IPS-15b (cell line): ENCODE measurements at regions not wholly inside any gene's neighbourhood (a gene's known extent, or its start where the extent isn't known, plus 50 kb on each side); places are given as distances from the start of the nearest gene placed in this dataset.
"Not testable (repeated sequence)": the region's sequence is repeated elsewhere in the genome, so short reads cannot be mapped to it uniquely, and the experiment has no call there.

Experiments
- H3K27me3 ChIP-seq: one replicate; pipeline ENCODE4 v1.6.1; 2013; ENCODE audit warnings: low read length; ENCODE audit not compliant: control insufficient read depth, insufficient read depth
- H3K36me3 ChIP-seq: one replicate; pipeline ENCODE4 v1.6.1; 2013; ENCODE audit warnings: low read length; ENCODE audit not compliant: control insufficient read depth, insufficient read depth
- H3K4me1 ChIP-seq: one replicate; pipeline ENCODE4 v1.6.1; 2013; ENCODE audit warnings: mild to moderate bottlenecking, low read length; ENCODE audit not compliant: control insufficient read depth, insufficient read depth
- H3K4me3 ChIP-seq: one replicate; pipeline ENCODE4 v1.5.1; 2013; ENCODE audit warnings: low read depth, low read length
- H3K9ac ChIP-seq: one replicate; pipeline ENCODE4 v1.6.1; 2013; ENCODE audit warnings: low read depth, mild to moderate bottlenecking, low read length
- H3K9me3 ChIP-seq: one replicate; pipeline ENCODE4 v1.6.1; 2013; ENCODE audit warnings: mild to moderate bottlenecking, low read length; ENCODE audit not compliant: control insufficient read depth, insufficient read depth

- no peaks in the 10 kb centered on the region for H3K27me3 ChIP-seq
- peaks cover 7% of the 10 kb centered on the region for H3K36me3 ChIP-seq
- H3K4me1 ChIP-seq, result no peaks in the 10 kb centered on the region
- no peak overlapping the region for H3K9ac ChIP-seq
- peaks cover 4% of the 10 kb centered on the region for H3K9me3 ChIP-seq
- no peak overlapping the region for H3K4me3 ChIP-seq
These were observed 1081.1 kb downstream of the NAALADL2 start for GRCh38 chr3:175940243-175940642.

- not testable (repeated sequence) for H3K4me3 ChIP-seq, H3K9ac ChIP-seq, H3K36me3 ChIP-seq, H3K27me3 ChIP-seq, H3K4me1 ChIP-seq, H3K9me3 ChIP-seq
These were observed 1078.2 kb downstream of the NAALADL2 start for GRCh38 chr3:175937367-175937766.

- no peaks in the 10 kb centered on the region for H3K27me3 ChIP-seq
- H3K36me3 ChIP-seq, result peaks cover 7% of the 10 kb centered on the region
- H3K4me1 ChIP-seq, result no peaks in the 10 kb centered on the region
- H3K4me3 ChIP-seq, result no peak overlapping the region
- no peak overlapping the region for H3K9ac ChIP-seq
- H3K9me3 ChIP-seq, result peaks cover 4% of the 10 kb centered on the region
These were observed 1073.5 kb downstream of the NAALADL2 start for GRCh38 chr3:175932586-175932985.

GRCh38 chr3:175919133-175919532, 1060.0 kb downstream of the NAALADL2 start:
- no peaks in the 10 kb centered on the region for H3K27me3 ChIP-seq
- H3K4me3 ChIP-seq, result no peak overlapping the region
- no peaks in the 10 kb centered on the region for H3K9me3 ChIP-seq
- no peaks in the 10 kb centered on the region for H3K36me3 ChIP-seq
- no peaks in the 10 kb centered on the region for H3K4me1 ChIP-seq
- no peak overlapping the region for H3K9ac ChIP-seq

GRCh38 chr3:175916191-175916934, 1057.2 kb downstream of the NAALADL2 start:
- Histone ChIP-seq H3K9me3 (no peaks in the 10 kb centered on the region), H3K36me3 (no peaks in the 10 kb centered on the region), H3K4me3 (no peak overlapping the region), H3K9ac (no peak overlapping the region), H3K27me3 (no peaks in the 10 kb centered on the region), H3K4me1 (no peaks in the 10 kb centered on the region)

- Histone ChIP-seq H3K4me1 (no peaks in the 10 kb centered on the region), H3K9me3 (no peaks in the 10 kb centered on the region), H3K4me3 (no peak overlapping the region), H3K9ac (no peak overlapping the region), H3K36me3 (no peaks in the 10 kb centered on the region), H3K27me3 (no peaks in the 10 kb centered on the region)
These were observed 1055.7 kb downstream of the NAALADL2 start for GRCh38 chr3:175914785-175915184.

GRCh38 chr3:175913286-175913685, 1054.2 kb downstream of the NAALADL2 start:
- Histone ChIP-seq H3K9ac (no peak overlapping the region), H3K4me1 (no peaks in the 10 kb centered on the region), H3K36me3 (no peaks in the 10 kb centered on the region), H3K4me3 (no peak overlapping the region), H3K27me3 (no peaks in the 10 kb centered on the region), H3K9me3 (no peaks in the 10 kb centered on the region)

GRCh38 chr3:175911937-175912336, 1052.8 kb downstream of the NAALADL2 start:
- Histone ChIP-seq H3K36me3 (no peaks in the 10 kb centered on the region), H3K27me3 (no peaks in the 10 kb centered on the region), H3K9me3 (no peaks in the 10 kb centered on the region), H3K4me3 (no peak overlapping the region), H3K4me1 (no peaks in the 10 kb centered on the region), H3K9ac (no peak overlapping the region)

GRCh38 chr3:175902226-175902625, 1043.1 kb downstream of the NAALADL2 start:
- Histone ChIP-seq H3K9me3 (no peaks in the 10 kb centered on the region), H3K27me3 (no peaks in the 10 kb centered on the region), H3K9ac (no peak overlapping the region), H3K4me1 (peaks cover 12% of the 10 kb centered on the region), H3K4me3 (no peak overlapping the region), H3K36me3 (no peaks in the 10 kb centered on the region)

GRCh38 chr3:175898194-175898593, 1039.1 kb downstream of the NAALADL2 start:
- no peaks in the 10 kb centered on the region for H3K27me3 ChIP-seq
- no peaks in the 10 kb centered on the region for H3K9me3 ChIP-seq
- H3K36me3 ChIP-seq, result no peaks in the 10 kb centered on the region
- H3K4me3 ChIP-seq, result no peak overlapping the region
- H3K4me1 ChIP-seq, result peaks cover 12% of the 10 kb centered on the region
- H3K9ac ChIP-seq, result no peak overlapping the region

GRCh38 chr3:175896655-175897054, 1037.5 kb downstream of the NAALADL2 start:
- H3K4me1 ChIP-seq, result peaks cover 11% of the 10 kb centered on the region
- no peaks in the 10 kb centered on the region for H3K36me3 ChIP-seq
- no peaks in the 10 kb centered on the region for H3K27me3 ChIP-seq
- no peaks in the 10 kb centered on the region for H3K9me3 ChIP-seq
- H3K4me3 ChIP-seq, result no peak overlapping the region
- no peak overlapping the region for H3K9ac ChIP-seq

GRCh38 chr3:175895731-175896130, 1036.6 kb downstream of the NAALADL2 start:
- H3K4me1 ChIP-seq, result peaks cover 3% of the 10 kb centered on the region
- H3K27me3 ChIP-seq, result no peaks in the 10 kb centered on the region
- H3K36me3 ChIP-seq, result no peaks in the 10 kb centered on the region
- H3K9ac ChIP-seq, result no peak overlapping the region
- H3K9me3 ChIP-seq, result no peaks in the 10 kb centered on the region
- no peak overlapping the region for H3K4me3 ChIP-seq
